ENCODE measurements at regions not wholly inside any gene's neighbourhood (a gene's known extent, or its start where the extent isn't known, plus 50 kb on each side); places are given as distances from the start of the nearest gene placed in this dataset.

GRCh38 chr19:13561461-13561860 is 55.2 kb upstream of the CACNA1A start:
- no peak overlapping the region for H3K4me3 ChIP-seq (ENCODE audit: low read length)
- TF ChIP-seq, protein P1, sequence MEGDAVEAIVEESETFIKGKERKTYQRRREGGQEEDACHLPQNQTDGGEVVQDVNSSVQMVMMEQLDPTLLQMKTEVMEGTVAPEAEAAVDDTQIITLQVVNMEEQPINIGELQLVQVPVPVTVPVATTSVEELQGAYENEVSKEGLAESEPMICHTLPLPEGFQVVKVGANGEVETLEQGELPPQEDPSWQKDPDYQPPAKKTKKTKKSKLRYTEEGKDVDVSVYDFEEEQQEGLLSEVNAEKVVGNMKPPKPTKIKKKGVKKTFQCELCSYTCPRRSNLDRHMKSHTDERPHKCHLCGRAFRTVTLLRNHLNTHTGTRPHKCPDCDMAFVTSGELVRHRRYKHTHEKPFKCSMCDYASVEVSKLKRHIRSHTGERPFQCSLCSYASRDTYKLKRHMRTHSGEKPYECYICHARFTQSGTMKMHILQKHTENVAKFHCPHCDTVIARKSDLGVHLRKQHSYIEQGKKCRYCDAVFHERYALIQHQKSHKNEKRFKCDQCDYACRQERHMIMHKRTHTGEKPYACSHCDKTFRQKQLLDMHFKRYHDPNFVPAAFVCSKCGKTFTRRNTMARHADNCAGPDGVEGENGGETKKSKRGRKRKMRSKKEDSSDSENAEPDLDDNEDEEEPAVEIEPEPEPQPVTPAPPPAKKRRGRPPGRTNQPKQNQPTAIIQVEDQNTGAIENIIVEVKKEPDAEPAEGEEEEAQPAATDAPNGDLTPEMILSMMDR (conservative IDR thresholded peaks at IDR 0.05; ENCODE audit: low read depth, low read length), result no peak
- DNase-seq (ENCODE audit: low read depth), result no peak

DNA sequence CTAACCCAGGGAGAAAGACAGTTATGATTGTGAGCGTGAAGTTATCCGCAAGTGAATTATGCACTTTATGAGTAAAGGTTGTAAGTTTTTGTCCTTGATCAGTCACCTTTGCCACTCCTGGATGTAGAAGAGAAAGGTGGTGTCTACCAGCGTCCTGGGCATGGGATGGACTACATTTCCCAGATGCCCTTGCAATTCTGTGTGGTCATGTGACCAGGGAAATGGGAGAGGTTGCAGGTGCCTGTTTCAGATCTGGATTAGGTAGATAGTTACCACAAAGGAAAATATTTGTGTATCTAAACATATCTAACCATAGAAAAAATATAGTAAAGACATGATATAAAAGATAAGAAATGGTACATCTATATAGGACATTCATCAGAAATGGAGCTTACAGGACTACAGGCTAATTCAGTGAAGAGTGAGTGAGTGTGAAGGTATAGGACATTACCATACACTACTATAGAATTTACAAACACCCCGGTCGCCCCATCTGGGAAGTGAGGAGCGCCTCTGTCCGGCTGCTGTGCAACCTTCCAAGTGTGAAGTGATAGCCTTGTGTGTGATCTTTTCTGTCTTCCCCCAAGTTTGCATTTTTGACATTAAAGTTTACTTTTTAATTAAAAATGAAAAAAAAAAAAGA is 51.6 kb upstream of the CACNA1A start:
- no peak overlapping the region for H3K4me3 ChIP-seq (ENCODE audit: low read length)
- DNase-seq (ENCODE audit: low read depth), result no peak
- TF ChIP-seq, protein P1 (conservative IDR thresholded peaks at IDR 0.05; ENCODE audit: low read depth, low read length), result no peak

DNA sequence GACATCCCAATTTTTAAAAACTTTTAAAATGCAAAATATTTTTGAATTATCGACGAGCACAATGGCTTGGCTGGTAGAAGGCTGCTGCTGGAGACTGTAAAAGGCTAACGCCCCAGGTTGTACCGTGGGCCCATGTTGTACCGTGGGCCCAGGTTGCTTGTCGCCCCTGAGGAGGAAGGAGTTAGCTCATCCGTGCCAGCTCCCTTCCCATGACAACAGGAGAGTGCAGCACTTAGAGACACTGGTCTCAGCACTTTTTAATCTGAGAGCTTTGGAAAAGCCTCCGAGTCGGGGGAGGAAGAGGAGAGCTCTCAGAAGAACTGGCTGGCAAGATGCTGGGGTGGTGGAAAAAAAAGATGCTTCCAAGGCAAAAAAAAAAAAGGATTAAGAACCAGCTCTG is 50.3 kb upstream of the CACNA1A start:
- TF ChIP-seq, protein P1 (conservative IDR thresholded peaks at IDR 0.05; ENCODE audit: low read depth, low read length), result no peak
- H3K4me3 ChIP-seq (ENCODE audit: low read length), result no peak overlapping the region
- DNase-seq (ENCODE audit: low read depth), result no peak

All from retinal pigment epithelial cell (primary cell).